Calu3 (cell line): ENCODE measurements at regions not wholly inside any gene's neighbourhood (a gene's known extent, or its start where the extent isn't known, plus 50 kb on each side); places are given as distances from the start of the nearest gene placed in this dataset.
"Not testable (repeated sequence)": the region's sequence is repeated elsewhere in the genome, so short reads cannot be mapped to it uniquely, and the experiment has no call there.

Experiments
- BruUV-seq: library from RNA; stranded (reverse); fragments of 400-500 nt; replicated peaks from 2 replicates; lab custom pipeline; 2021; lab: Mats Ljungman, UMichigan
- CTCF ChIA-PET: fragments of 300-600 bp; sonication (Branson Sonifier 250); formaldehyde crosslinking; loops from one replicate; lab custom pipeline; 2022; ENCODE audit warnings: antibody characterized with exemption; lab: Charles Lee
- DNase-seq: peaks from one replicate; pipeline ENCODE4 v3.0.0; 2022
- H3K27ac Mint-ChIP-seq: one replicate; pipeline ENCODE4 v1.8.0; 2022; ENCODE audit warnings: mixed read lengths; ENCODE audit not compliant: unreplicated experiment
- H3K27me3 Mint-ChIP-seq: one replicate; pipeline ENCODE4 v1.8.0; 2022; ENCODE audit warnings: mixed read lengths; ENCODE audit not compliant: unreplicated experiment
- H3K36me3 Mint-ChIP-seq: one replicate; pipeline ENCODE4 v1.8.0; 2022; ENCODE audit warnings: mild to moderate bottlenecking, moderate library complexity, mixed read lengths; ENCODE audit not compliant: insufficient read depth, unreplicated experiment
- H3K4me1 Mint-ChIP-seq: one replicate; pipeline ENCODE4 v1.8.0; 2022; ENCODE audit warnings: mild to moderate bottlenecking, low read depth, mixed read lengths; ENCODE audit not compliant: unreplicated experiment
- H3K4me3 Mint-ChIP-seq: one replicate; pipeline ENCODE4 v1.8.0; 2022; ENCODE audit warnings: mild to moderate bottlenecking, low read depth, moderate library complexity, mixed read lengths; ENCODE audit not compliant: unreplicated experiment
- H3K9me3 Mint-ChIP-seq: one replicate; pipeline ENCODE4 v1.8.0; 2022; ENCODE audit warnings: low read depth, mixed read lengths; ENCODE audit not compliant: unreplicated experiment
- CTCF ChIP-seq: fragments of 200-600 bp; IDR thresholded peaks from one replicate; pipeline ENCODE4 v1.8.0; 2022; ENCODE audit warnings: antibody characterized with exemption; ENCODE audit not compliant: unreplicated experiment
- intact Hi-C: fragments of 100-400 bp; cut with micrococcal nuclease; formaldehyde crosslinking; loops from one replicate; pipeline ENCODE4 v1.10.0; 2022; ENCODE audit not compliant: unreplicated experiment

- Mint-ChIP-seq H3K27me3 (no peaks in the 10 kb centered on the region), H3K9me3 (peaks cover 2% of the 10 kb centered on the region), H3K4me1 (no peaks in the 10 kb centered on the region), H3K4me3 (no peak overlapping the region), H3K36me3 (no peaks in the 10 kb centered on the region), H3K27ac (no peak overlapping the region)
- CTCF ChIA-PET: no interaction called here
- TF ChIP-seq CTCF: no peak
- no TSS peak for BruUV-seq
- no peak for DNase-seq
- intact Hi-C loops: no loop called here
Measured at GRCh38 chr3:103532986-103533385, 1098.2 kb downstream of the ZPLD1 start.

DNA sequence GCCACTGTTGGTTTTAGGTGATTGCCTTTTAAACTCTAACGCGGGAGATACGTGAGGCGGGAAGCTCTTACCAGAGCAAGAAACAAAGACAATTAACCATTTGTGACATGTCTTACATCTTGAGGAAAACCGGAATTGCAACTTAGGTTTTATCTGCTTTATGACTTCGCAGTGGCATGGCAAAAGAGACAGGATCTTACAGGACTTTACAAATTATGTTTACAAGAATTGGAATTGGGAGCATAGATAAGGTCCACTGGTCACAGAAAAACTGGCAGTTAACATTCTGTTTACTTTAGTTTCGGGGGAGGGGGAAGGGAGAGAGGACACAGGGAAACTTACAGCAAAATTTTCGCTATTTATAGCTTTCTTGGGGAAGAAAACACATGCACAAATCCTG, 1119.6 kb downstream of the ZPLD1 start:
- no peak overlapping the region for H3K27ac Mint-ChIP-seq

DNA sequence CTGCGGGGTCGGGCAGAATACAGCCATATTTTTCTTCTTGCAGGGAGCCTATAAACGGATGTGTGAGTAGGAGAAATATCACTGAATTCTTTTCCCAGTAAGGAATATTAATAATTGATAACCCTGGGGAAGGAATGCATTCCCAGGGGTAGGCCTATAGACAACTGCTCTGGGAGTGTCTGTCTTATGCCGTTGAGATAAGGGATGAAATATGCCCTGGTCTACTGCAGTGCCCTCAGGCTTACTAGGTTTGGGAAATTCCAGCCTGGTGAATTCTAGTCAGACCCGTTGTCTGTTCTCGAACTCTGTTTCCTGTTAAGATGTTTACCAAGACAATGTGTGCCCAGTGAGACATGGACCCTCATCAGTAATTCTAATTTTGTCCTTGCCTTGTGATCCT, 1129.3 kb downstream of the ZPLD1 start:
- H3K9me3 Mint-ChIP-seq, H3K4me1 Mint-ChIP-seq, BruUV-seq, intact Hi-C loops, H3K4me3 Mint-ChIP-seq, H3K27ac Mint-ChIP-seq, H3K27me3 Mint-ChIP-seq, CTCF ChIA-PET, H3K36me3 Mint-ChIP-seq, DNase-seq: not testable (repeated sequence)

More for the DNA sequence above, 1119.6 kb downstream of the ZPLD1 start:
- peaks cover 2% of the 10 kb centered on the region for H3K9me3 Mint-ChIP-seq
- H3K4me1 Mint-ChIP-seq: no peaks in the 10 kb centered on the region
- no peaks in the 10 kb centered on the region for H3K36me3 Mint-ChIP-seq
- no peak for TF ChIP-seq CTCF
- intact Hi-C loops: no loop called here
- no TSS peak for BruUV-seq
- CTCF ChIA-PET: interaction anchor here (1.0 kb wide), 1 partner anchor 15 kb away, joined by 3 read pairs; no protein-coding TSS in a partner anchor
- no peak overlapping the region for H3K4me3 Mint-ChIP-seq
- H3K27me3 Mint-ChIP-seq: no peaks in the 10 kb centered on the region
- no peak for DNase-seq

- no peak for DNase-seq
- Mint-ChIP-seq H3K27ac (no peak overlapping the region), H3K9me3 (no peaks in the 10 kb centered on the region), H3K36me3 (no peaks in the 10 kb centered on the region), H3K27me3 (no peaks in the 10 kb centered on the region), H3K4me1 (no peaks in the 10 kb centered on the region), H3K4me3 (no peak overlapping the region)
- BruUV-seq: no TSS peak
- CTCF ChIA-PET: no interaction called here
- intact Hi-C loops: no loop called here
- no peak for TF ChIP-seq CTCF
Measured at GRCh38 chr3:103585809-103586208, 1151.0 kb downstream of the ZPLD1 start.

DNA sequence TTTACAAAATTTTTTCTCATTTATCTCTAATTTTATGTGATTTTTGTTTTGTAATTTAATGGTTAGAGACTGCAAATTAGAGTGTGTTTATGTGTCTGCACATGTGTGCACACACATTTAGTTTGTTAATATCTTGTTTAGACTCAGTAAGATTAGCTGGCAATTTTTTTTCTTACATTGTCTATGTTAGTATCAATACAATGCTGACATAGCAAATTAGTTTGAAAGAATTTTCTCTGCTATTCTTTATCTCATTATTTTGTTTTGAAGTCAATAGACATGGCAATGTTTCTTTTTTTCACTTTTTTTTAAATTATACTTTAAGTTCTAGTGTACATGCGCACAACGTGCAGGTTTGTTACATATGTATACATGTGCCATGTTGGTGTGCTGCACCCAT, 1155.0 kb downstream of the ZPLD1 start:
- no peak for DNase-seq
- no peak overlapping the region for H3K27ac Mint-ChIP-seq

More for the DNA sequence above, 1155.0 kb downstream of the ZPLD1 start:
- Mint-ChIP-seq H3K4me1 (no peaks in the 10 kb centered on the region), H3K36me3 (no peaks in the 10 kb centered on the region), H3K9me3 (no peaks in the 10 kb centered on the region), H3K4me3 (no peak overlapping the region), H3K27me3 (no peaks in the 10 kb centered on the region)
- intact Hi-C loops: no loop called here
- CTCF ChIA-PET: no interaction called here
- no peak for TF ChIP-seq CTCF
- BruUV-seq: no TSS peak
